Natural killer cell (primary cell): ENCODE measurements at regions not wholly inside any gene's neighbourhood (a gene's known extent, or its start where the extent isn't known, plus 50 kb on each side); places are given as distances from the start of the nearest gene placed in this dataset.

ENCODE experiments used
- ATAC-seq, 3 donors: fragments of 150-1000 bp in 2 of 3; fragments of 200-7000 bp in 1 of 3; cut with Tn5 transposase; 1 replicate in 1 of 3; 2 replicates in 2 of 3; pipeline ENCODE4 v1.10.0; 2021; ENCODE audit warnings: mild to moderate bottlenecking in 2 of 3, moderate library complexity in 2 of 3
- DNase-seq, 2 donors: peaks; one replicate each; pipeline versions ENCODE4 v3.0.0 to v3.0.0-alpha.2; 2013 to 2021; ENCODE audit warnings: mixed read lengths in 1 of 2
- H3K27ac ChIP-seq: one replicate; pipeline ENCODE4 v1.5.1; 2013; ENCODE audit warnings: mild to moderate bottlenecking, low read length
- H3K27me3 ChIP-seq: one replicate; pipeline ENCODE4 v1.6.1; 2013; ENCODE audit warnings: low read length; ENCODE audit not compliant: control insufficient read depth, insufficient read depth
- H3K36me3 ChIP-seq: one replicate; pipeline ENCODE4 v1.6.1; 2013; ENCODE audit warnings: low read length; ENCODE audit not compliant: control insufficient read depth, insufficient read depth
- H3K4me1 ChIP-seq: one replicate; pipeline ENCODE4 v1.6.1; 2013; ENCODE audit warnings: low read length; ENCODE audit not compliant: control insufficient read depth, insufficient read depth
- H3K4me3 ChIP-seq: one replicate; pipeline ENCODE4 v1.5.1; 2013; ENCODE audit warnings: low read length
- H3K9me3 ChIP-seq: one replicate; pipeline ENCODE4 v1.6.1; 2013; ENCODE audit warnings: low read length; ENCODE audit not compliant: control insufficient read depth, insufficient read depth
- H3K27ac Mint-ChIP-seq, 2 donors: one replicate each; pipeline ENCODE4 v1.8.0; 2022; ENCODE audit warnings: mild to moderate bottlenecking in 2 of 2, mixed read lengths in 2 of 2, moderate library complexity in 1 of 2
- H3K27me3 Mint-ChIP-seq, 2 donors: one replicate each; pipeline ENCODE4 v1.8.0; 2022; ENCODE audit warnings: low read depth in 2 of 2, mixed read lengths in 2 of 2
- H3K36me3 Mint-ChIP-seq: one replicate; pipeline ENCODE4 v1.8.0; 2022; ENCODE audit warnings: mixed read lengths
- H3K4me1 Mint-ChIP-seq, 2 donors: one replicate each; pipeline ENCODE4 v1.8.0; 2022; ENCODE audit warnings: mixed read lengths in 2 of 2
- H3K4me3 Mint-ChIP-seq: one replicate; pipeline ENCODE4 v1.8.0; 2022; ENCODE audit warnings: mild to moderate bottlenecking, moderate library complexity, mixed read lengths
- H3K9me3 Mint-ChIP-seq, 2 donors: one replicate each; pipeline ENCODE4 v1.8.0; 2022; ENCODE audit warnings: mixed read lengths in 2 of 2
- WGBS: methylation state at CpG from one replicate; pipeline ENCODE4 v1.1.7; 2013; ENCODE audit warnings: missing lambda C conversion rate; ENCODE audit not compliant: insufficient coverage; 5-methylcytosine and 5-hydroxymethylcytosine counted together
- intact Hi-C: fragments of 100-400 bp; cut with micrococcal nuclease; formaldehyde crosslinking; loops from one replicate; pipeline ENCODE4 v1.14.2; 2022
- TF ChIP-seq, protein P1 (sequence below): fragments of 200-600 bp; IDR thresholded peaks from one replicate; pipeline ENCODE4 v1.8.0; 2022; ENCODE audit warnings: antibody characterized with exemption

GRCh38 chr18:31213641-31214040 is 51.0 kb upstream of the DSC1 start:
- no peak overlapping the region for H3K4me3 ChIP-seq
- Mint-ChIP-seq H3K9me3 (peaks cover 12 to 15% of the 10 kb centered on the region in 2 donors), H3K27ac (no peak overlapping the region), H3K36me3 (no peaks in the 10 kb centered on the region), H3K4me3 (no peak overlapping the region), H3K4me1 (no peaks in the 10 kb centered on the region), H3K27me3 (no peaks in the 10 kb centered on the region)
- no peak for ATAC-seq
- peaks cover 5% of the 10 kb centered on the region for H3K9me3 ChIP-seq
- H3K36me3 ChIP-seq = no peaks in the 10 kb centered on the region
- H3K27me3 ChIP-seq = no peaks in the 10 kb centered on the region
- H3K27ac ChIP-seq = no peak overlapping the region
- intact Hi-C loops = no loop called here
- DNase-seq = no peak
- no peaks in the 10 kb centered on the region for H3K4me1 ChIP-seq
- TF ChIP-seq, protein P1, sequence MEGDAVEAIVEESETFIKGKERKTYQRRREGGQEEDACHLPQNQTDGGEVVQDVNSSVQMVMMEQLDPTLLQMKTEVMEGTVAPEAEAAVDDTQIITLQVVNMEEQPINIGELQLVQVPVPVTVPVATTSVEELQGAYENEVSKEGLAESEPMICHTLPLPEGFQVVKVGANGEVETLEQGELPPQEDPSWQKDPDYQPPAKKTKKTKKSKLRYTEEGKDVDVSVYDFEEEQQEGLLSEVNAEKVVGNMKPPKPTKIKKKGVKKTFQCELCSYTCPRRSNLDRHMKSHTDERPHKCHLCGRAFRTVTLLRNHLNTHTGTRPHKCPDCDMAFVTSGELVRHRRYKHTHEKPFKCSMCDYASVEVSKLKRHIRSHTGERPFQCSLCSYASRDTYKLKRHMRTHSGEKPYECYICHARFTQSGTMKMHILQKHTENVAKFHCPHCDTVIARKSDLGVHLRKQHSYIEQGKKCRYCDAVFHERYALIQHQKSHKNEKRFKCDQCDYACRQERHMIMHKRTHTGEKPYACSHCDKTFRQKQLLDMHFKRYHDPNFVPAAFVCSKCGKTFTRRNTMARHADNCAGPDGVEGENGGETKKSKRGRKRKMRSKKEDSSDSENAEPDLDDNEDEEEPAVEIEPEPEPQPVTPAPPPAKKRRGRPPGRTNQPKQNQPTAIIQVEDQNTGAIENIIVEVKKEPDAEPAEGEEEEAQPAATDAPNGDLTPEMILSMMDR = no peak

- H3K36me3 Mint-ChIP-seq = no peaks in the 10 kb centered on the region
- peaks cover 7 to 13% of the 10 kb centered on the region in 2 donors for H3K9me3 Mint-ChIP-seq
- no peaks in the 10 kb centered on the region for H3K4me1 ChIP-seq
- ATAC-seq (no peak), DNase-seq (no peak)
- no peaks in the 10 kb centered on the region for H3K4me1 Mint-ChIP-seq
- TF ChIP-seq, protein P1 = no peak
- intact Hi-C loops = no loop called here
- H3K9me3 ChIP-seq = peaks cover 5% of the 10 kb centered on the region
- H3K27me3 ChIP-seq = no peaks in the 10 kb centered on the region
- no peaks in the 10 kb centered on the region for H3K27me3 Mint-ChIP-seq
- H3K27ac Mint-ChIP-seq = no peak overlapping the region
- no peak overlapping the region for H3K4me3 Mint-ChIP-seq
- no peak overlapping the region for H3K27ac ChIP-seq
- no peak overlapping the region for H3K4me3 ChIP-seq
- 89% methylated on average over 12 of the region's 12 CpGs for WGBS
- no peaks in the 10 kb centered on the region for H3K36me3 ChIP-seq
Observed at GRCh38 chr18:31217038-31217849, 54.6 kb upstream of the DSC1 start.

- H3K27ac ChIP-seq = no peak overlapping the region
- no peaks in the 10 kb centered on the region for H3K36me3 Mint-ChIP-seq
- intact Hi-C loops = no loop called here
- DNase-seq (no peak), ATAC-seq (no peak)
- no peaks in the 10 kb centered on the region for H3K4me1 Mint-ChIP-seq
- no peak overlapping the region for H3K4me3 ChIP-seq
- TF ChIP-seq, protein P1 = no peak
- H3K27ac Mint-ChIP-seq = no peak overlapping the region
- no peak overlapping the region for H3K4me3 Mint-ChIP-seq
- no peaks in the 10 kb centered on the region for H3K36me3 ChIP-seq
- H3K4me1 ChIP-seq = no peaks in the 10 kb centered on the region
- H3K9me3 ChIP-seq = peaks cover 5% of the 10 kb centered on the region
- H3K27me3 ChIP-seq = no peaks in the 10 kb centered on the region
- H3K9me3 Mint-ChIP-seq = peaks cover 7 to 13% of the 10 kb centered on the region in 2 donors
- WGBS = 92% methylated on average over 2 of the region's 4 CpGs
- H3K27me3 Mint-ChIP-seq = no peaks in the 10 kb centered on the region
Observed at GRCh38 chr18:31218671-31219383, 56.2 kb upstream of the DSC1 start.
